SK-N-MC (cell line): ENCODE measurements at regions not wholly inside any gene's neighbourhood (a gene's known extent, or its start where the extent isn't known, plus 50 kb on each side); places are given as distances from the start of the nearest gene placed in this dataset.

Source experiments
- EZH2 ChIP-seq: fragments of 200-600 bp; sonication (generic); IDR thresholded peaks from one replicate; pipeline ENCODE4 v1.6.1; 2017; ENCODE audit warnings: antibody characterized with exemption
- POLR2AphosphoS5 ChIP-seq: IDR thresholded peaks from 2 replicates; pipeline ENCODE4 v1.6.1; 2012; ENCODE audit warnings: mild to moderate bottlenecking, low read depth, low read length, borderline replicate concordance

DNA sequence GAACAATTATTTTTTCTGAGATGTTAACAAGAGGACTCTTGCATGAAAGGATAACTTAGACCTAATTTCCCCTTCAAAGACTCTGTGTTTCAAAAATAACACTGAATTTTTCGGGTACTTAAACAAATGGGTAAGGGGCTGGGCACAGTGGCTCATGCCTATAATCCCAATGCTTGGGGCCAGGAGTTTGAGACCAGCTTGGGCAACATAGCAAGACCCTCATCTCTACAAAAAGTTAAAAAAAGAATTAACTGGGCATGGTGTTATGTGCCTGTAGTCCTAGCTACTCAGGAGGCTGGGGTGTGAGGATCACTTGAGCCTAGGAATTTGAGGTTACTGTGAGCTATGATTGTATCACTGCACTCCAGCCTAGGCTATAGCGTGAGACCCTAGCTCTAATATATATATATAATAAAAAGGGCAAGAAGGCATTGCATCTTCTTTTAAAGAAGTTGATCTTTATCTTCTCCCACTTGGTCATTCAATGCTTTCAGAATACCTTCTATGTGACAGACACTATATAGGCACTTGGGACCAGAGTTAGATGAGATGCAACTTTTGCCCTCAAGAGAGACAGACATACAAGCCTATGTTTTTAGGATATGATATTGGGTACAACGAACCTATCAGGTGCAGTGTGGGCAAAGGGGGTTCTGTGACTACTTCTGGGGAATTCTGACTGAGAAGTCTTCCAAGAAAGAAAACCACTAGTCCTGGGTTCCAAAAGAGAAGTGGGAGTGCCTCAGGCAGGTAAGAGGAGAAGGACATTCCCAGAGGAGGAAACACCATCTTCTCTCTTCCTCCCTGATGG lies 120.0 kb downstream of the MYCN start:
- TF ChIP-seq EZH2: no peak
- TF ChIP-seq POLR2AphosphoS5: no peak
